ENCODE measurements at regions not wholly inside any gene's neighbourhood (a gene's known extent, or its start where the extent isn't known, plus 50 kb on each side); places are given as distances from the start of the nearest gene placed in this dataset.

- no peak overlapping the region for H3K4me3 ChIP-seq (ENCODE audit: low read depth, low read length, poor library complexity, severe bottlenecking)
- POLR2A ChIA-PET (ENCODE audit: low non-redundant PET), result interaction anchor here (0.6 kb wide), 1 partner anchor 87 kb away, joined by 16 read pairs; no protein-coding TSS in a partner anchor
Measured at GRCh38 chr10:78199005-78199725, 165.5 kb downstream of the RPS24 start.

GRCh38 chr10:78199759-78200158 is 166.1 kb downstream of the RPS24 start:
- intact Hi-C loops (cut with micrococcal nuclease; ENCODE audit: unreplicated experiment), result no loop called here
- POLR2A ChIA-PET (ENCODE audit: low non-redundant PET), result no interaction called here
- no peaks in the 10 kb centered on the region for H3K9me3 ChIP-seq (ENCODE audit: low read depth, low read length, poor library complexity, severe bottlenecking)
- CTCF ChIA-PET, result no interaction called here
- no peak overlapping the region for H3K4me3 ChIP-seq (ENCODE audit: low read depth, low read length, poor library complexity, severe bottlenecking)
- no peak for DNase-seq (ENCODE audit: low spot score)
- H3K36me3 ChIP-seq (ENCODE audit: insufficient read depth, low read length, poor library complexity, severe bottlenecking), result no peaks in the 10 kb centered on the region
- no TSS peak for BruUV-seq (replicated peaks)
- H3K27me3 ChIP-seq (replicated peaks; ENCODE audit: insufficient read depth, low read depth, low read length, poor library complexity), result no peaks in the 10 kb centered on the region
- H3K27ac ChIP-seq (ENCODE audit: low read depth, low read length, poor library complexity, severe bottlenecking), result no peak overlapping the region
- H3K4me1 ChIP-seq (ENCODE audit: insufficient read depth, low read length, poor library complexity, severe bottlenecking), result peaks cover 10% of the 10 kb centered on the region
- no peak for TF ChIP-seq EZH2 (IDR thresholded peaks at IDR 0.05; ENCODE audit: borderline replicate concordance, low read depth, low read length, poor library complexity, severe bottlenecking)
- TF ChIP-seq CTCF (conservative IDR thresholded peaks at IDR 0.05; ENCODE audit: low read depth, low read length), result no peak

More at GRCh38 chr10:78199005-78199725, 165.5 kb downstream of the RPS24 start:
- Histone ChIP-seq H3K27ac (ENCODE audit: low read depth, low read length, poor library complexity, severe bottlenecking) (no peak overlapping the region), H3K4me1 (ENCODE audit: insufficient read depth, low read length, poor library complexity, severe bottlenecking) (peaks cover 6% of the 10 kb centered on the region), H3K9me3 (ENCODE audit: low read depth, low read length, poor library complexity, severe bottlenecking) (no peaks in the 10 kb centered on the region), H3K27me3 (replicated peaks; ENCODE audit: insufficient read depth, low read depth, low read length, poor library complexity) (no peaks in the 10 kb centered on the region), H3K36me3 (ENCODE audit: insufficient read depth, low read length, poor library complexity, severe bottlenecking) (no peaks in the 10 kb centered on the region)
- CTCF ChIA-PET, result no interaction called here
- intact Hi-C loops (cut with micrococcal nuclease; ENCODE audit: unreplicated experiment), result no loop called here
- TF ChIP-seq EZH2 (IDR thresholded peaks at IDR 0.05; ENCODE audit: borderline replicate concordance, low read depth, low read length, poor library complexity, severe bottlenecking) (no peak), CTCF (conservative IDR thresholded peaks at IDR 0.05; ENCODE audit: low read depth, low read length) (no peak)
- DNase-seq (ENCODE audit: low spot score), result peak; percentile 35
- BruUV-seq (replicated peaks), result no TSS peak

- H3K27me3 ChIP-seq (replicated peaks; ENCODE audit: insufficient read depth, low read depth, low read length, poor library complexity), result no peaks in the 10 kb centered on the region
- no peak for DNase-seq (ENCODE audit: low spot score)
- no peak overlapping the region for H3K27ac ChIP-seq (ENCODE audit: low read depth, low read length, poor library complexity, severe bottlenecking)
- POLR2A ChIA-PET (ENCODE audit: low non-redundant PET), result interaction anchor here (0.7 kb wide), 1 partner anchor 543 kb away, joined by 3 read pairs; no protein-coding TSS in a partner anchor
- BruUV-seq (replicated peaks), result no TSS peak
- no peaks in the 10 kb centered on the region for H3K9me3 ChIP-seq (ENCODE audit: low read depth, low read length, poor library complexity, severe bottlenecking)
- CTCF ChIA-PET, result no interaction called here
- intact Hi-C loops (cut with micrococcal nuclease; ENCODE audit: unreplicated experiment), result no loop called here
- H3K4me3 ChIP-seq (ENCODE audit: low read depth, low read length, poor library complexity, severe bottlenecking), result no peak overlapping the region
- peaks cover 13% of the 10 kb centered on the region for H3K4me1 ChIP-seq (ENCODE audit: insufficient read depth, low read length, poor library complexity, severe bottlenecking)
- H3K36me3 ChIP-seq (ENCODE audit: insufficient read depth, low read length, poor library complexity, severe bottlenecking), result no peaks in the 10 kb centered on the region
- TF ChIP-seq EZH2 (IDR thresholded peaks at IDR 0.05; ENCODE audit: borderline replicate concordance, low read depth, low read length, poor library complexity, severe bottlenecking) (no peak), CTCF (conservative IDR thresholded peaks at IDR 0.05; ENCODE audit: low read depth, low read length) (no peak)
Measured at GRCh38 chr10:78200686-78201085, 167.0 kb downstream of the RPS24 start.
